Fibroblast of the aortic adventitia (primary cell): ENCODE measurements at regions not wholly inside any gene's neighbourhood (a gene's known extent, or its start where the extent isn't known, plus 50 kb on each side); places are given as distances from the start of the nearest gene placed in this dataset.
A peak's percentile ranks its signal among the peaks of the same experiment; 100 is the strongest.

Source experiments
- DNase-seq: peaks from one replicate; pipeline ENCODE4 v3.0.0-alpha.2; 2010; ENCODE audit warnings: low read depth
- H3K4me3 ChIP-seq: 2 replicates; pipeline ENCODE4 v1.5.1; 2011; ENCODE audit warnings: low read depth, mild to moderate bottlenecking, control low read depth, low read length, moderate library complexity
- TF ChIP-seq, protein P1 (sequence below): IDR thresholded peaks from 2 replicates; pipeline ENCODE4 v1.5.1; 2011; ENCODE audit warnings: mild to moderate bottlenecking, low read length, control low read depth, inconsistent platforms; ENCODE audit not compliant: insufficient read depth

DNA sequence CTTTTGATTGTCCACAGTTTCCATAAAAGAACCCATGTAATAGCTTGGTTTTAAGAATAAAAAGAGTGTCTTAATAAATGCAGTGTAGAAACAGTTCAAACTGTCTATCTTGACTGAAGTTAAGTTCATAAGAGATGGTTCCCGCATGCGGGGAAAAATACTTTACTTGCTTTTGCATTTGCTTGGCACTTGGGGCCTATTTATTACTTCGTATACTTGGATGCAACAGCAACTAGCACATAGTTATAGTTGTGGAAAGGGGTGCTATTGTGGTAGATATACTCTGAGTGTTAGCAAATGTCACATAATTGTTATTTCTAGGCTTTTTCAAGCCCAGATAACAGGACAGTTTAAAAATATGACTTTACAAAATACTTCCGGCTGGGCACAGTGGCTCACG, 97.7 kb upstream of the HMGCLL1 start:
- no peak overlapping the region for H3K4me3 ChIP-seq
- no peak for DNase-seq
- TF ChIP-seq, protein P1, sequence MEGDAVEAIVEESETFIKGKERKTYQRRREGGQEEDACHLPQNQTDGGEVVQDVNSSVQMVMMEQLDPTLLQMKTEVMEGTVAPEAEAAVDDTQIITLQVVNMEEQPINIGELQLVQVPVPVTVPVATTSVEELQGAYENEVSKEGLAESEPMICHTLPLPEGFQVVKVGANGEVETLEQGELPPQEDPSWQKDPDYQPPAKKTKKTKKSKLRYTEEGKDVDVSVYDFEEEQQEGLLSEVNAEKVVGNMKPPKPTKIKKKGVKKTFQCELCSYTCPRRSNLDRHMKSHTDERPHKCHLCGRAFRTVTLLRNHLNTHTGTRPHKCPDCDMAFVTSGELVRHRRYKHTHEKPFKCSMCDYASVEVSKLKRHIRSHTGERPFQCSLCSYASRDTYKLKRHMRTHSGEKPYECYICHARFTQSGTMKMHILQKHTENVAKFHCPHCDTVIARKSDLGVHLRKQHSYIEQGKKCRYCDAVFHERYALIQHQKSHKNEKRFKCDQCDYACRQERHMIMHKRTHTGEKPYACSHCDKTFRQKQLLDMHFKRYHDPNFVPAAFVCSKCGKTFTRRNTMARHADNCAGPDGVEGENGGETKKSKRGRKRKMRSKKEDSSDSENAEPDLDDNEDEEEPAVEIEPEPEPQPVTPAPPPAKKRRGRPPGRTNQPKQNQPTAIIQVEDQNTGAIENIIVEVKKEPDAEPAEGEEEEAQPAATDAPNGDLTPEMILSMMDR = no peak

DNA sequence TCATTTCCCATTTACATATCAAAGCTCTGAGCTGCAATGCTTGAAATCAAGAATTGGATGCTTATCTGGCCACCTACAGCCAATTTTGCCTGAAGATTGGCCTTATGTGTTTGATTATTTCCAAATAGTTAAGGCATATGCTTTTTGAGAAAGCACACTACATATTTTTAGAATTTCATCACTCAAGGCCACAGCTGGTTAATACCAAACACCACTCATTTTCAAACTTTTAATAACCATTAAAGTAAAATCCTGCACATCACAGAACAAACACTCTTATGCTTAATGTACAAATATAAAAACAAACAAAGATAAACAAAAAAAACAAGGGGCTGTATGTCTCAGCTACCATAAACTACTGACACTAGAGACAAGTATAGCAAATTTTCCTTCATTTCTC, 96.9 kb upstream of the HMGCLL1 start:
- TF ChIP-seq, protein P1 = no peak
- no peak for DNase-seq
- no peak overlapping the region for H3K4me3 ChIP-seq

- no peak for DNase-seq
- TF ChIP-seq, protein P1 = no peak
- H3K4me3 ChIP-seq = no peak overlapping the region
These were observed 95.7 kb upstream of the HMGCLL1 start for GRCh38 chr6:55674672-55675071.

GRCh38 chr6:55670850-55671413, 91.9 kb upstream of the HMGCLL1 start:
- no peak overlapping the region for H3K4me3 ChIP-seq
- TF ChIP-seq, protein P1 = no peak
- no peak for DNase-seq

GRCh38 chr6:55669028-55669427, 90.0 kb upstream of the HMGCLL1 start:
- TF ChIP-seq, protein P1 = no peak
- no peak for DNase-seq
- no peak overlapping the region for H3K4me3 ChIP-seq

DNA sequence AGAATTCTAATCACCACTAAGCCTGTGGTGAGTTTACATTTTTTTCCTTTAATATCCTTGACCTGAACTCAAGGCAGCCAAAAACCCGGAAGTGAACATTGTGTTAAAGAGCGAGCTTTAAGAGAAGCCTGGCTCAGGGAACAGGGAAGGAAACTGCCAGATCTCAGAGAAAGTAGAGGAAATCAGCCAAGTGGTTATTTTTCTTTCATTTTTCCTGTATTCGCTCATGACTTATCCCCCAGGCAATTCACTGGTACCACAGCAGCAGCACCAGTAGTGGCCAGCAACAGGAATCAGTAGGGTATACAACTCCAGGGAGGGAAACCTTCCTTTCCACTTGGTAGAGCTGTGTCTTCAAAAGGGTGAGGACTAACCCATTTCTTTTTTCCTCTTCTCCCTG, 89.6 kb upstream of the HMGCLL1 start:
- no peak overlapping the region for H3K4me3 ChIP-seq
- TF ChIP-seq, protein P1 = peak; percentile 25
- DNase-seq = peak; percentile 69

DNA sequence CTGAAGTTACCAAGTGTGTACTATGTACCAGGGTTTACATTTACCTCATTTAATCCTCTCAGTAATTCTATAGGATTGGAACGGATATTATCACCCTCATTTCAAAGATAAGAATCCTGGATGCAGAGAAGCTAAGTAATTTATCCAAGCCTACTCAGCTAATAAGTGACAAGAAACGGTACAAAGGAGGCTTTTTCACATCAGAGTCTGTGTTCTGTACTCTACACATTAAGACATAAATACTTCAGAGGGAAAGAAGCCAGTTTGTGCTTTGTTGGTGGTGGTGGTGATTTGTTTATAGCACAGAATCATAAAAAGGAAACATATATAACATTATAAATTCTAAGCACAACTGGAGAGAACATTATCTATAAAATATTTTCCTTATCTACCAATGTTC, 88.3 kb upstream of the HMGCLL1 start:
- TF ChIP-seq, protein P1 = no peak
- no peak for DNase-seq
- no peak overlapping the region for H3K4me3 ChIP-seq
